ENCODE measurements at regions not wholly inside any gene's neighbourhood (a gene's known extent, or its start where the extent isn't known, plus 50 kb on each side); places are given as distances from the start of the nearest gene placed in this dataset.

DNA sequence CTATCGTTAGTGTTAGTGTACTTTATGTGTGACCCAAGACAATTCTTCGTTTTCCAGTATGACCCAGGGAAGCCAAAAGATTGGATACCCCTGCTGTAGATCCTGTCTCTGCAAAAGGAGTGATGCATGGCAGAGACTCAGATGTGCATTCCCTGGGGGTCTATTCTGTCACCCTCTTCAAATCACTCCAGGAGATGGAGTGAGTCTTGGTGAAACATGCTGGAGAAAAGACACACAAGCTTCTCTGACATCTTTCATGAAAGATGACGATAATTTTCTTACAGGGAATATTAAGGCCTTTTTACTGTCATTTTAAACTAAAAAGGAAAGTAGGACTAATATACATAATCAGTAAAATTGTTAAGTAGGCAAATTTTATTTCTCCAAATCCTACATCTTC, 437.9 kb upstream of the SOX5 start:
- Histone ChIP-seq H3K27ac (ENCODE audit: low read length in 2 of 2) (no peak overlapping the region), H4K20me1 (ENCODE audit: control insufficient read depth, insufficient read depth, low read length, poor library complexity, severe bottlenecking) (no peaks in the 10 kb centered on the region), H3K4me3 (ENCODE audit: control extremely low read depth in 1 of 5, extremely low read depth in 1 of 5, insufficient read depth in 1 of 5, low read depth in 2 of 5, low read length in 4 of 5) (no peak overlapping the region), H3K27me3 (replicated peaks in 1 of 4; ENCODE audit: control extremely low read depth in 1 of 4, control insufficient read depth in 3 of 4, insufficient read depth in 4 of 4, low read length in 3 of 4) (no peaks in the 10 kb centered on the region), H3K4me1 (ENCODE audit: control insufficient read depth in 2 of 2, insufficient read depth in 2 of 2, low read length in 2 of 2) (no peaks in the 10 kb centered on the region), H3K79me2 (ENCODE audit: control insufficient read depth, insufficient read depth, low read length) (no peaks in the 10 kb centered on the region), H3K9ac (ENCODE audit: low read length) (no peak overlapping the region), H2AFZ (ENCODE audit: insufficient read depth, low read depth, low read length, poor library complexity, severe bottlenecking) (no peak overlapping the region), H3K4me2 (replicated peaks; ENCODE audit: low read depth, low read length, poor library complexity, severe bottlenecking) (no peak overlapping the region), H3K9me3 (ENCODE audit: control extremely low read depth in 1 of 3, control insufficient read depth in 2 of 3, insufficient read depth in 1 of 3, low read length in 2 of 3) (peaks cover 0 to 24% (median 4%) of the 10 kb centered on the region in 3 donors), H3K36me3 (replicated peaks in 1 of 2; ENCODE audit: control extremely low read depth in 1 of 2, control insufficient read depth in 1 of 2, extremely low read depth in 1 of 2, insufficient read depth in 2 of 2, low read length in 1 of 2) (no peaks in the 10 kb centered on the region)
- ATAC-seq (ENCODE audit: low read depth) (no peak), DNase-seq (no peak)
- intact Hi-C loops (cut with micrococcal nuclease), result no loop called here
- Mint-ChIP-seq H3K4me1 (peaks cover 11% of the 10 kb centered on the region), H3K4me3 (no peak overlapping the region), H3K9me3 (ENCODE audit: insufficient read depth) (peaks cover 13% of the 10 kb centered on the region), H3K27ac (no peak overlapping the region), H3K27me3 (no peaks in the 10 kb centered on the region)
- ChIA-PET POLR2A (no interaction called here), CTCF (no interaction called here)
- WGBS (ENCODE audit: insufficient coverage), result 100% methylated on average over 2 of the region's 3 CpGs
- no peak for TF ChIP-seq EZH2 (IDR thresholded peaks at IDR 0.05; ENCODE audit: borderline replicate concordance, insufficient read depth, low read depth, low read length, poor library complexity, severe bottlenecking)
- TF ChIP-seq, protein P1, sequence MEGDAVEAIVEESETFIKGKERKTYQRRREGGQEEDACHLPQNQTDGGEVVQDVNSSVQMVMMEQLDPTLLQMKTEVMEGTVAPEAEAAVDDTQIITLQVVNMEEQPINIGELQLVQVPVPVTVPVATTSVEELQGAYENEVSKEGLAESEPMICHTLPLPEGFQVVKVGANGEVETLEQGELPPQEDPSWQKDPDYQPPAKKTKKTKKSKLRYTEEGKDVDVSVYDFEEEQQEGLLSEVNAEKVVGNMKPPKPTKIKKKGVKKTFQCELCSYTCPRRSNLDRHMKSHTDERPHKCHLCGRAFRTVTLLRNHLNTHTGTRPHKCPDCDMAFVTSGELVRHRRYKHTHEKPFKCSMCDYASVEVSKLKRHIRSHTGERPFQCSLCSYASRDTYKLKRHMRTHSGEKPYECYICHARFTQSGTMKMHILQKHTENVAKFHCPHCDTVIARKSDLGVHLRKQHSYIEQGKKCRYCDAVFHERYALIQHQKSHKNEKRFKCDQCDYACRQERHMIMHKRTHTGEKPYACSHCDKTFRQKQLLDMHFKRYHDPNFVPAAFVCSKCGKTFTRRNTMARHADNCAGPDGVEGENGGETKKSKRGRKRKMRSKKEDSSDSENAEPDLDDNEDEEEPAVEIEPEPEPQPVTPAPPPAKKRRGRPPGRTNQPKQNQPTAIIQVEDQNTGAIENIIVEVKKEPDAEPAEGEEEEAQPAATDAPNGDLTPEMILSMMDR (IDR thresholded peaks at IDR 0.05), result no peak

DNA sequence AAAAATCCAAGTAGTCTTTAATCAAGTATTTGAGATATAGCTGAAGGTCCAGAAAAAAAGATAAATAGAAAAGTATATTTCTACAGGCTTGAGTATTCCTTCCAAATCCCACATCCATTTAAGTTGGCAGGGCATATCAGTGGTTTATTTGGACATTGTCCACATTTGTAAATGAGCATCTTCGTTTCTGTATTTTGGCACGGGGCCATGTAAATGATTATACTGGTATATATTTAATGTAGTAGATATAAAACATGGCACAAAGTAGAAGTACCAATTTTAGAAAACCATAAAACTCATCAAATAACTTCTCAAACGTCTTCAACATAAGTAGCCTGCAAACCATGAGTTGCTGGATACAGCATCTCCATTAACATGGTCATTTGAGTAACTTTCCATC, 437.4 kb upstream of the SOX5 start:
- Histone ChIP-seq H4K20me1 (ENCODE audit: control insufficient read depth, insufficient read depth, low read length, poor library complexity, severe bottlenecking) (no peaks in the 10 kb centered on the region), H3K79me2 (ENCODE audit: control insufficient read depth, insufficient read depth, low read length) (no peaks in the 10 kb centered on the region), H3K9ac (ENCODE audit: low read length) (no peak overlapping the region), H3K4me2 (replicated peaks; ENCODE audit: low read depth, low read length, poor library complexity, severe bottlenecking) (no peak overlapping the region), H3K4me1 (ENCODE audit: control insufficient read depth in 2 of 2, insufficient read depth in 2 of 2, low read length in 2 of 2) (no peaks in the 10 kb centered on the region), H3K36me3 (replicated peaks in 1 of 2; ENCODE audit: control extremely low read depth in 1 of 2, control insufficient read depth in 1 of 2, extremely low read depth in 1 of 2, insufficient read depth in 2 of 2, low read length in 1 of 2) (no peaks in the 10 kb centered on the region), H3K4me3 (ENCODE audit: control extremely low read depth in 1 of 5, extremely low read depth in 1 of 5, insufficient read depth in 1 of 5, low read depth in 2 of 5, low read length in 4 of 5) (no peak overlapping the region), H3K9me3 (ENCODE audit: control extremely low read depth in 1 of 3, control insufficient read depth in 2 of 3, insufficient read depth in 1 of 3, low read length in 2 of 3) (peaks cover 0 to 19% (median 4%) of the 10 kb centered on the region in 3 donors), H3K27me3 (replicated peaks in 1 of 4; ENCODE audit: control extremely low read depth in 1 of 4, control insufficient read depth in 3 of 4, insufficient read depth in 4 of 4, low read length in 3 of 4) (no peaks in the 10 kb centered on the region), H3K27ac (ENCODE audit: low read length in 2 of 2) (no peak overlapping the region), H2AFZ (ENCODE audit: insufficient read depth, low read depth, low read length, poor library complexity, severe bottlenecking) (no peak overlapping the region)
- H3K4me3 Mint-ChIP-seq, result no peak overlapping the region
- CTCF ChIA-PET, result no interaction called here
- H3K9me3 Mint-ChIP-seq (ENCODE audit: insufficient read depth), result peaks cover 8% of the 10 kb centered on the region
- no peak for ATAC-seq (ENCODE audit: low read depth)
- DNase-seq, result no peak
- intact Hi-C loops (cut with micrococcal nuclease), result no loop called here
- H3K4me1 Mint-ChIP-seq, result peaks cover 13% of the 10 kb centered on the region
- no peak overlapping the region for H3K27ac Mint-ChIP-seq
- no peaks in the 10 kb centered on the region for H3K27me3 Mint-ChIP-seq
- WGBS (ENCODE audit: insufficient coverage), result 69% methylated on average over 1 of the region's 3 CpGs
- TF ChIP-seq, protein P1 (IDR thresholded peaks at IDR 0.05), result no peak
- no peak for TF ChIP-seq EZH2 (IDR thresholded peaks at IDR 0.05; ENCODE audit: borderline replicate concordance, insufficient read depth, low read depth, low read length, poor library complexity, severe bottlenecking)
- POLR2A ChIA-PET, result no interaction called here
